Suprapubic skin (tissue), 3 donors: ENCODE measurements at regions not wholly inside any gene's neighbourhood (a gene's known extent, or its start where the extent isn't known, plus 50 kb on each side); places are given as distances from the start of the nearest gene placed in this dataset.

Experiments used
- CTCF ChIP-seq, 2 donors: fragments of 200-600 bp in 1 of 2; fragments of 450-650 bp in 1 of 2; sonication (generic) in 1 of 2; IDR thresholded peaks; one replicate each; pipeline ENCODE4 v1.5.1; 2016 to 2019; ENCODE audit warnings: antibody characterized with exemption in 2 of 2, mild to moderate bottlenecking in 1 of 2, moderate library complexity in 1 of 2
- EP300 ChIP-seq: sonication (generic); formaldehyde crosslinking; IDR thresholded peaks from one replicate; pipeline ENCODE4 v1.6.1; 2017; ENCODE audit warnings: antibody characterized with exemption
- POLR2A ChIP-seq, 2 donors: fragments of 450-650 bp; IDR thresholded peaks; one replicate each; pipeline ENCODE4 v1.6.1; 2017; ENCODE audit warnings: antibody characterized with exemption in 2 of 2, mild to moderate bottlenecking in 2 of 2, moderate library complexity in 2 of 2

GRCh38 chr2:42910645-42911405 is 118.4 kb upstream of the HAAO start:
- TF ChIP-seq POLR2A (IDR thresholded peaks at IDR 0.05) (no peak), CTCF (IDR thresholded peaks at IDR 0.05) (no peak), EP300 (no peak)
